Activated B cell treated with CpG ODN at 0.5 μM for 24 hours (primary cell): ENCODE measurements at regions not wholly inside any gene's neighbourhood (a gene's known extent, or its start where the extent isn't known, plus 50 kb on each side); places are given as distances from the start of the nearest gene placed in this dataset.

Experiments used
- ATAC-seq: fragments of 200-7000 bp; cut with Tn5 transposase; one replicate; pipeline ENCODE4 v1.10.0; 2021; ENCODE audit warnings: low read depth, mild to moderate bottlenecking, moderate library complexity
- CTCF ChIA-PET: fragments of 350-600 bp; sonication (Branson Sonifier 250); formaldehyde crosslinking; loops from one replicate; lab custom pipeline; 2021; ENCODE audit warnings: antibody characterized with exemption; lab: Charles Lee
- POLR2A ChIA-PET: fragments of 350-600 bp; sonication (Branson Sonifier 250); formaldehyde crosslinking; loops from one replicate; lab custom pipeline; 2021; ENCODE audit warnings: antibody characterized with exemption; lab: Charles Lee
- DNase-seq: peaks from one replicate; pipeline ENCODE4 v3.0.0; 2022
- H3K27ac Mint-ChIP-seq: one replicate; pipeline ENCODE4 v1.8.0; 2020; ENCODE audit warnings: mixed read lengths
- H3K27me3 Mint-ChIP-seq: one replicate; pipeline ENCODE4 v1.8.0; 2021; ENCODE audit warnings: mixed read lengths
- H3K36me3 Mint-ChIP-seq: one replicate; pipeline ENCODE4 v1.8.0; 2021; ENCODE audit warnings: low read depth, mixed read lengths
- H3K4me1 Mint-ChIP-seq: one replicate; pipeline ENCODE4 v1.8.0; 2021; ENCODE audit warnings: mixed read lengths
- H3K4me3 Mint-ChIP-seq: one replicate; pipeline ENCODE4 v1.8.0; 2020; ENCODE audit warnings: mild to moderate bottlenecking, mixed read lengths
- H3K9me3 Mint-ChIP-seq: one replicate; pipeline ENCODE4 v1.8.0; 2020; ENCODE audit warnings: mixed read lengths
- intact Hi-C: fragments of 100-400 bp; cut with micrococcal nuclease; formaldehyde crosslinking; loops from one replicate; pipeline ENCODE4 v1.15.1; 2024
- TF ChIP-seq, protein P1 (sequence below): fragments of 200-600 bp; IDR thresholded peaks from one replicate; pipeline ENCODE4 v1.8.0; 2022; ENCODE audit warnings: antibody characterized with exemption, mild to moderate bottlenecking

DNA sequence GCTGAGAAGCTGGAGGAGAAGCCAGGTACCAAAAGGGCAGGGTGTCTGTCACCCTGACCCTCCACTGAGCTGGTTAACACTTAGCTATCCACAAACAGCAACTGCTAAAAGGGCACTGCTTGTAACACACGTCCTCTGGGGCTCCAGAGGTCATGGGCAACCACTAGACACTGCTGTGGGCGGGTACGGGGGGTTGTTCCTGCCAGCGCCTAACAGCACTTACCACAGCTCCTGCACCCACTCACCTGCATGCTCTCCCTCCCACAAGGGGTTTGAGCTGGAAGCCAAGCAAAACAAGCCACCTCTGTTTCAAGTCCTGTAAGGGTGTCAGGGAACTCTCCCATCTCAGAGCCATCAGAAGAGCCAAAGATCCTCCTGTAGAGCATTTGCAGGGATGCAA, 407.6 kb downstream of the MFSD1 start:
- peaks cover 3% of the 10 kb centered on the region for H3K27me3 Mint-ChIP-seq
- no peak overlapping the region for H3K4me3 Mint-ChIP-seq
- CTCF ChIA-PET, result no interaction called here
- H3K9me3 Mint-ChIP-seq, result no peaks in the 10 kb centered on the region
- no peak for DNase-seq
- H3K36me3 Mint-ChIP-seq, result no peaks in the 10 kb centered on the region
- POLR2A ChIA-PET, result no interaction called here
- H3K4me1 Mint-ChIP-seq, result no peaks in the 10 kb centered on the region
- no peak overlapping the region for H3K27ac Mint-ChIP-seq
- ATAC-seq, result no peak
- intact Hi-C loops, result no loop called here
- TF ChIP-seq, protein P1, sequence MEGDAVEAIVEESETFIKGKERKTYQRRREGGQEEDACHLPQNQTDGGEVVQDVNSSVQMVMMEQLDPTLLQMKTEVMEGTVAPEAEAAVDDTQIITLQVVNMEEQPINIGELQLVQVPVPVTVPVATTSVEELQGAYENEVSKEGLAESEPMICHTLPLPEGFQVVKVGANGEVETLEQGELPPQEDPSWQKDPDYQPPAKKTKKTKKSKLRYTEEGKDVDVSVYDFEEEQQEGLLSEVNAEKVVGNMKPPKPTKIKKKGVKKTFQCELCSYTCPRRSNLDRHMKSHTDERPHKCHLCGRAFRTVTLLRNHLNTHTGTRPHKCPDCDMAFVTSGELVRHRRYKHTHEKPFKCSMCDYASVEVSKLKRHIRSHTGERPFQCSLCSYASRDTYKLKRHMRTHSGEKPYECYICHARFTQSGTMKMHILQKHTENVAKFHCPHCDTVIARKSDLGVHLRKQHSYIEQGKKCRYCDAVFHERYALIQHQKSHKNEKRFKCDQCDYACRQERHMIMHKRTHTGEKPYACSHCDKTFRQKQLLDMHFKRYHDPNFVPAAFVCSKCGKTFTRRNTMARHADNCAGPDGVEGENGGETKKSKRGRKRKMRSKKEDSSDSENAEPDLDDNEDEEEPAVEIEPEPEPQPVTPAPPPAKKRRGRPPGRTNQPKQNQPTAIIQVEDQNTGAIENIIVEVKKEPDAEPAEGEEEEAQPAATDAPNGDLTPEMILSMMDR, result no peak

DNA sequence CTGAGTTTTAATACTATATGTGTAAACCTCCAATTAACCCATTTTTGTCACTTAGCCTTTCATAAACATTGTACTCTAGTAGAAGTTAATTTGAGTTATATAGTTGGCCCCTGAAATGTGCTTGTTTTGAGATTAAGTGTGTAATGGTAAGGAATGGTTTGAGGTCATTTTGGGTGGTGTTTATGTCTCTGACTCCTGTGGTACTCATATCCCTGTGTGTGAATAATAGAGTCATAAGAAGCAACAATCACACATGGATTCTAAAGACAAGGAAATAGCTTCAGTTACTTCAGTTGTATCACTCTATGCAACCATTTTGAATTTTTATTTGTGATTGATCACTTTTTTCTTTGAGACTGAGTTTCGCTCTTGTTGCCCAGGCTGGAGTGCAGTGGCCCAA, 408.5 kb downstream of the MFSD1 start:
- Mint-ChIP-seq H3K4me3 (no peak overlapping the region), H3K27ac (no peak overlapping the region), H3K36me3 (no peaks in the 10 kb centered on the region), H3K27me3 (peaks cover 3% of the 10 kb centered on the region), H3K9me3 (no peaks in the 10 kb centered on the region), H3K4me1 (no peaks in the 10 kb centered on the region)
- CTCF ChIA-PET, result no interaction called here
- POLR2A ChIA-PET, result no interaction called here
- DNase-seq, result no peak
- intact Hi-C loops, result no loop called here
- no peak for ATAC-seq
- TF ChIP-seq, protein P1, result no peak

DNA sequence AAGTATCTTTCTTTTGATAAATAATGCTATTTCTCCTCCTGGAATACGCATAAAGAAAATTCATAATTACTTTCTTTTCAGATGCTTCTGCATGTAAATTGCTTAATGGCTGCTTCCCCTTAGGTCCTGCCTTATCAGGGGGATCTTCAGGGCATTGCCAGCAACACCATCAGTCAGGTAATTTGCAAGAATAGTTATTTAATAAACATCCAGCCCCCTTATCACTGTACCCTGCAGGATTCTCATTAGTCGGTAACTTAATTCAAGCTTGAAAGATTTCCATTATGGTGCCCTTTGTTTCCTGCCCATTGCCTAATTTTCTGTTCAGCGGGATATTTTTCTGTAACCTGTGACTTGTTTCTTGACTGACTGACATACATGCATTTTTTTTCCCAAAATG, 414.5 kb downstream of the MFSD1 start:
- Mint-ChIP-seq H3K4me1 (no peaks in the 10 kb centered on the region), H3K36me3 (no peaks in the 10 kb centered on the region), H3K9me3 (no peaks in the 10 kb centered on the region), H3K4me3 (no peak overlapping the region), H3K27me3 (peaks cover 4% of the 10 kb centered on the region), H3K27ac (no peak overlapping the region)
- TF ChIP-seq, protein P1, result no peak
- intact Hi-C loops, result no loop called here
- DNase-seq (no peak), ATAC-seq (no peak)
- CTCF ChIA-PET, result no interaction called here
- POLR2A ChIA-PET, result no interaction called here

DNA sequence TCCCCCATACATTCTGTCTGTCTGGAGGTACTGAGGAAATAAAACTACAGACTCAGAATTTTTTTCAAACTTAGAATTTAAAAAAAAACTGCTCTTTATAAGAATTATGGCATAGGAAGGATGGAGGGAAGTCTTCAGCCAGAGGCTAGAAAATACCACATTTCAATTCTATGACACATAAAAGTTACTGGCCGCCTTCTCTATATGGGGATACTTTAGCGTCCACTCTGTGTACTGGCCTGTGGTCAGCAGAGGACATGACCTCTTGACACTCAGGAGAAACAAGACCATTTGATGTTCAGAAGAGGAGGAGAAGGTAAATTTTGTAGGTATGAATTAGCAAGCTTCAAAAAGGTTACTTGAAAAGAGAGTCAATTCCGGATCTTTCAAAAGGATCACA, 417.4 kb downstream of the MFSD1 start:
- Mint-ChIP-seq H3K4me1 (no peaks in the 10 kb centered on the region), H3K9me3 (no peaks in the 10 kb centered on the region), H3K4me3 (no peak overlapping the region), H3K27ac (no peak overlapping the region), H3K27me3 (peaks cover 10% of the 10 kb centered on the region), H3K36me3 (no peaks in the 10 kb centered on the region)
- ChIA-PET CTCF (no interaction called here), POLR2A (no interaction called here)
- DNase-seq, result no peak
- TF ChIP-seq, protein P1, result no peak
- no peak for ATAC-seq
- intact Hi-C loops, result no loop called here

DNA sequence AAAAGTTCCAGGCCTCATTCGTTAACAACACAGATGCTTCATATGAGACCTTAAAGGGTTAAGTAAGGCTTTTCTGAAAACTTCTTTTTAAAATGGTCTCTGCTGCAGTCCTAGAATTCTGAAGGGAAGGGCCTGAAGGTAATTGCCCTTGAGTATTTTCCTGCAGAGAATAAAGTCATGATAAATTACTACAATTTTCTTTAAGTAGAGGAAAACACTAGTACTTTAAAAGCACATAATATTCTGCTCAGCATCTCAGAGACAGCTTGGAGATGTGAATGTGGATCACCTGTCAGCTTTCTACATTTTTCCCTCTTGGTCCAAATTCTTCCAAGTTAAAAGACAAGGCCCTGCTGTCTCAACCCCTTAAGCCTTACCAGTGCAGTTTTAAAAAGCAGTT, 419.5 kb downstream of the MFSD1 start:
- Mint-ChIP-seq H3K27me3 (peaks cover 10% of the 10 kb centered on the region), H3K9me3 (no peaks in the 10 kb centered on the region), H3K27ac (no peak overlapping the region), H3K4me3 (no peak overlapping the region), H3K4me1 (no peaks in the 10 kb centered on the region), H3K36me3 (no peaks in the 10 kb centered on the region)
- TF ChIP-seq, protein P1, result no peak
- no peak for ATAC-seq
- DNase-seq, result no peak
- ChIA-PET CTCF (no interaction called here), POLR2A (no interaction called here)
- intact Hi-C loops, result no loop called here
